ENCODE measurements at regions not wholly inside any gene's neighbourhood (a gene's known extent, or its start where the extent isn't known, plus 50 kb on each side); places are given as distances from the start of the nearest gene placed in this dataset.
A peak's percentile ranks its signal among the peaks of the same experiment; 100 is the strongest.

DNA sequence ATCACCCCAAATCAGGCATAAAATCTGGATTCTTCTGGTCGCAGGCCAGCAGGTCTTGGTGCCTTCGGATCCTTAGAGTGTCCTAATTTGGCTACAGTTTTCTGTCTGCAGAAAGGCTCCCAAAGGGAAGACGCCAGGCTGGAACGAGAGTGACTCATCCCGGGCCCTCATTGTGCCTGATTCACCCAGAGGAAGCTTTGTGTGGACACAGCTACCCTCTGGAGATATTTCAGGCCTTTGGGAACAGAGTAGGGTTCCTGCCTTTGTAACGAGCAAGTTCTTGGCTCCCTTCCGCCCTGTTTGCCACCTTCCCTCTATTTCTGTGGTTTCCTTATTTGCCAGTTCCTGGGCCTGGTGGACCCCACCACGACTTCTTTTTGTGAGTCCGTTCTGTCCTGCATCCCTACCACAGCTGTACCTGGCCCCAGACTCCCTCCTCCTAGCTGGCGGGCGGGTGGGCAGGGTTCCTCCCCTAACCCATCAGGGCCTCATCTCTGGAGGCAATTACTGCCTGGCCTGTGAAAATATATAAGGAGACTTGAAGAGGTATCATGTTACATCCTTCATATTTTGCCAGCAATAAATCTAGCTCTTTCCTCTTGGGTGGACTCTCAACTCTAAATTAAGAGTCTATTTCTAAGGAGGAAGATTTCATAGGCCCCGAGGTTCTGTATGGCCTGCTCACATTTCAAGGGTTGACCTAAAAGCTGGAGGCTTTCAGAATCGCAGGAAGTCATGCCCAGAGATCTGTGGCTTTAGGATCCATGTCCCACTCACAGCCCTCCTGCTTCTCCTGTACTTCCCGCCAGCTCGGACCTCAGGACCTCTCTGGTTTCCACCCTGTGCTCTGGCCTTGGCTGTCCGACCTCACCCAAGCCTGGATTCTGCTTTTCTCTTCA, 219.2 kb upstream of the ZNF32 start:
- Histone ChIP-seq H3K36me3 (no peaks in the 10 kb centered on the region), H3K27ac (peak overlapping the region; percentile 42), H3K4me1 (peaks cover 5% of the 10 kb centered on the region), H3K9ac (ENCODE audit: low read depth in 2 of 2, low read length in 2 of 2) (no peak overlapping the region), H3K27me3 (no peaks in the 10 kb centered on the region), H3K9me3 (no peaks in the 10 kb centered on the region), H3K4me3 (no peak overlapping the region)
- no peak for DNase-seq
- intact Hi-C loops (cut with DNase I) = no loop called here
- TF ChIP-seq, protein P1, sequence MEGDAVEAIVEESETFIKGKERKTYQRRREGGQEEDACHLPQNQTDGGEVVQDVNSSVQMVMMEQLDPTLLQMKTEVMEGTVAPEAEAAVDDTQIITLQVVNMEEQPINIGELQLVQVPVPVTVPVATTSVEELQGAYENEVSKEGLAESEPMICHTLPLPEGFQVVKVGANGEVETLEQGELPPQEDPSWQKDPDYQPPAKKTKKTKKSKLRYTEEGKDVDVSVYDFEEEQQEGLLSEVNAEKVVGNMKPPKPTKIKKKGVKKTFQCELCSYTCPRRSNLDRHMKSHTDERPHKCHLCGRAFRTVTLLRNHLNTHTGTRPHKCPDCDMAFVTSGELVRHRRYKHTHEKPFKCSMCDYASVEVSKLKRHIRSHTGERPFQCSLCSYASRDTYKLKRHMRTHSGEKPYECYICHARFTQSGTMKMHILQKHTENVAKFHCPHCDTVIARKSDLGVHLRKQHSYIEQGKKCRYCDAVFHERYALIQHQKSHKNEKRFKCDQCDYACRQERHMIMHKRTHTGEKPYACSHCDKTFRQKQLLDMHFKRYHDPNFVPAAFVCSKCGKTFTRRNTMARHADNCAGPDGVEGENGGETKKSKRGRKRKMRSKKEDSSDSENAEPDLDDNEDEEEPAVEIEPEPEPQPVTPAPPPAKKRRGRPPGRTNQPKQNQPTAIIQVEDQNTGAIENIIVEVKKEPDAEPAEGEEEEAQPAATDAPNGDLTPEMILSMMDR (IDR thresholded peaks at IDR 0.05) = no peak

DNA sequence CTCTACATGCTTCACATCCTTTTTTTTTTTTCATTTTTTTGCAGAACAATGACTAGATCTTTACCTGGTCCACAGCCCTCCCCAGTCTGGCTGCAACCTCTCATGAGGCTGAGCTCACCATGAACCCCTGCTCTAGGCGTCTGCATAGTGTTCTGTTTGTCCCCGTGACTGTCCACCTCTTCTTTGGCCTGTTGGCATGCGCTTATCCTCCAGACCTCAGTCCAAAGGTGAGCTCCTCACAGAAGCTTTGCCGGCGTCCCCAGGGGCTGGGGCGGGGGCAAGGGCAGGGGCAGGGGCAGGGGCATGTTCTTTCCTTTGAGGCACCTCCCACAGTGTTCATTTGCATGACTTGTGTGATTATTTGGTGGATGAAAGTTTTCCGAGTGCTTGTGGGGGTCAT, 218.4 kb upstream of the ZNF32 start:
- intact Hi-C loops (cut with DNase I) = no loop called here
- DNase-seq = no peak
- Histone ChIP-seq H3K36me3 (no peaks in the 10 kb centered on the region), H3K27me3 (no peaks in the 10 kb centered on the region), H3K9ac (ENCODE audit: low read depth in 2 of 2, low read length in 2 of 2) (no peak overlapping the region), H3K9me3 (no peaks in the 10 kb centered on the region), H3K27ac (no peak overlapping the region), H3K4me1 (peaks cover 5% of the 10 kb centered on the region), H3K4me3 (no peak overlapping the region)
- TF ChIP-seq, protein P1 (IDR thresholded peaks at IDR 0.05) = no peak

DNA sequence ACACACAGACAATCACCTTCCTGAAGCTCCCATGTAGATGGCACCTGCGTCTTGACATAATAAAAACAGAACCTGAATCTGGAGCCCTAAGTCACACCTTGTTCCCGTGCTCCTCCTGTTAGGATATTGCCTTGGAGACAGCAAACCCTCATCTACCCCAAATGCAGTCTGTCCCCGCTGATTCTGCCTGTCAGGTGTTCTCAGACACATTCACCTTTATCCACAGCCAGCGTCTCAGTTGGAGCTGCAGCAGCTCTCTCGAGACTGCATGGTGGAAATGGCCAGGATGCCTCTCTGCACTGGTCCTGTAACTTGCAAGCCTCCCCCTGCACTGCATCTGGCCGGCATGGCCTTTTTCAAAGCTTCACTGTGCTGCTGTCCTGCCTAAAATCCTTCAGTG, 218.0 kb upstream of the ZNF32 start:
- H3K27ac ChIP-seq = no peak overlapping the region
- intact Hi-C loops (cut with DNase I) = no loop called here
- no peaks in the 10 kb centered on the region for H3K36me3 ChIP-seq
- DNase-seq = no peak
- TF ChIP-seq, protein P1 (IDR thresholded peaks at IDR 0.05) = no peak
- no peak overlapping the region for H3K9ac ChIP-seq (ENCODE audit: low read depth in 2 of 2, low read length in 2 of 2)
- no peaks in the 10 kb centered on the region for H3K9me3 ChIP-seq
- no peak overlapping the region for H3K4me3 ChIP-seq
- peaks cover 5% of the 10 kb centered on the region for H3K4me1 ChIP-seq
- H3K27me3 ChIP-seq = no peaks in the 10 kb centered on the region

DNA sequence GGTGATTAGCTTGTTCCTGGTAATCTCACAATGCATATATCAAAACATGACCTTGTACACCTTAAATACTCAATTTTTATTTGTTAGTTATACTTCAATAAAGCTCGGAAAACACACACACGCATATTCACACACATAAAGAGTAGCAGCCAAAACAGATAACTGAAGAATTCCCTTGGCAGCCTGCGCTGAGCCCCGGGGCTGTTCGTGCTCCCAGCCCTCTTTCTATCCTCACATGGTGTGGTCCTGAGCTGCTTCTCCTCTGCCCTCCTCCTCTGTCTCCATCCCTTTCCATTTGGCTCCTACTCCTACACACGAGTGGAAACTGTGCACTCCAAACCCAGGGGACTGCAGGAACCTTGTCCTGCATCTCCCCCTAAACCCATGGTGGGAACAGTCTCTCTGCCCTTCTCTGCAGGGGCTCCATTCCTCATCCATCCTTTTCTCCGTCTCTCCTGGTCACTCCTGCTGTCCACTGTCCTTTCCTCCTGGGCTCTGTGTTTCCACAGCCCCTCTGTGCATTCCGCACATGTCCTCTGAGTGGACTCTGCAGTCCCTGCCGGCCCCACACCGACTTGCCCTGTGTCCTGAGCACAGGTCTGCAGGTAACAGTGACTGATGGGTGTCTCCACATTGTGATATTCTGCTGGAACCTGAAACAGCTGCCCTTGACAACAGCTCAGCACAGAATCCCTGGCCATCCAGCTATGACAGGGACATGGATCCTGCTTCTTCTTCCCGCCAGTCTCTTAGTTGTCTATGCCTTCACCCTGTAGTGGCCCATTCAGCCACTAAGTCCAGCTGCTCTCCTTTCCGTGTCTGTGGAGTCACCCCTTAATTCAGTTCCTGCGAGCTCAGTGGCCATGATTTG, 216.8 kb upstream of the ZNF32 start:
- Histone ChIP-seq H3K27me3 (no peaks in the 10 kb centered on the region), H3K27ac (no peak overlapping the region), H3K4me1 (peaks cover 5% of the 10 kb centered on the region), H3K9ac (ENCODE audit: low read depth in 2 of 2, low read length in 2 of 2) (no peak overlapping the region), H3K36me3 (no peaks in the 10 kb centered on the region), H3K9me3 (no peaks in the 10 kb centered on the region), H3K4me3 (no peak overlapping the region)
- TF ChIP-seq, protein P1 (IDR thresholded peaks at IDR 0.05) = no peak
- DNase-seq = no peak
- intact Hi-C loops (cut with DNase I) = no loop called here

DNA sequence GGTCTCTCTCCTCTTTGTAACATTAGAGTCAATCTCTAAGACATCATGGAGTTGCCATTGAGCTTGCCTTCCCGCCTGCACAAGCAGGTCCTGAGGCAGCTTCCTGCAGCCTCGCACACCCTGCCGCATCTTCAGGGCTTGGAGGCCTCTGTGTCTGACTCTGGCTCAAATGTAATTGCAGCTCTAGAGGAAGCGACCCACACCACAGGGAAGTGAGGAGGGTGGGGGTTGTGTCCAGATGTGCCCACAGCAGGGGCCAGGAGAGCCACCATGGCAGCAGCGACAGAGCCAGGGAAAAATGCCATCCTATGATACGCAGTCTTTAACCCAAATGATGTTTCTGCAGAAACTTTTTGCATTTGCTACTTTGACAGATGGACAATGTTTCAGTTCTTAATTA, 216.0 kb upstream of the ZNF32 start:
- TF ChIP-seq, protein P1 (IDR thresholded peaks at IDR 0.05) = no peak
- no peak overlapping the region for H3K27ac ChIP-seq
- H3K9ac ChIP-seq (ENCODE audit: low read depth in 2 of 2, low read length in 2 of 2) = no peak overlapping the region

More for the DNA sequence above, 216.0 kb upstream of the ZNF32 start:
- Histone ChIP-seq H3K9me3 (no peaks in the 10 kb centered on the region), H3K27me3 (no peaks in the 10 kb centered on the region), H3K4me1 (peaks cover 5% of the 10 kb centered on the region), H3K4me3 (no peak overlapping the region), H3K36me3 (no peaks in the 10 kb centered on the region)
- intact Hi-C loops (cut with DNase I) = no loop called here
- no peak for DNase-seq
